Sigmoid colon (tissue), 3 donors: ENCODE measurements at regions not wholly inside any gene's neighbourhood (a gene's known extent, or its start where the extent isn't known, plus 50 kb on each side); places are given as distances from the start of the nearest gene placed in this dataset.

Experiments used
- POLR2A ChIP-seq, 2 donors: fragments of 450-650 bp; IDR thresholded peaks; one replicate each; pipeline ENCODE4 v1.6.1; 2016; ENCODE audit warnings: antibody characterized with exemption in 2 of 2, mild to moderate bottlenecking in 2 of 2, moderate library complexity in 2 of 2
- TF ChIP-seq, protein P1 (sequence below), 4 experiments: fragments of 450-650 bp in 3 of 4; fragments of 200-600 bp in 1 of 4; IDR thresholded peaks; one replicate each; pipeline ENCODE4 v1.5.1; 2016 to 2019; ENCODE audit warnings: antibody characterized with exemption in 4 of 4, mild to moderate bottlenecking in 3 of 4, moderate library complexity in 2 of 4

DNA sequence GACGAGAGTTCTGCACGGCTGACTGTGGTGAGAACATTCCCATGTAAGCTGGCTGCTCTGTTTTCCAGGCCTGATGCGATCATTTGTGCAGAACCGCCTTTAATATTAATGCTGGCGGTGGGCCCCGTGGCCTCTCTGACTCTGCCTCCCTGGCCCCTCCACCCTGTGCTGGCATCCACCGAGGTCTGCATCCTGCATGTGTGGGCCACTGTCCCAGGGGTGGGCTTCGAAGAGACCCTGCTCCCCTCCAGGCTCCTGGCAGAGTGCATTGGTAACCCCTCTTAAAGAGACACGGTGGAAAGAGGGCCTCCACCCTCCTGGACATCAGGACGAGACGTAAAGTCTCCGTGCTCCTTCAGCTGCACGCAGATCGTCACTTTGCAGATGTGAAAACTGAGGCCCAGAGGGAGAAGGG is 67.3 kb upstream of the FAM20C start:
- TF ChIP-seq, protein P1, sequence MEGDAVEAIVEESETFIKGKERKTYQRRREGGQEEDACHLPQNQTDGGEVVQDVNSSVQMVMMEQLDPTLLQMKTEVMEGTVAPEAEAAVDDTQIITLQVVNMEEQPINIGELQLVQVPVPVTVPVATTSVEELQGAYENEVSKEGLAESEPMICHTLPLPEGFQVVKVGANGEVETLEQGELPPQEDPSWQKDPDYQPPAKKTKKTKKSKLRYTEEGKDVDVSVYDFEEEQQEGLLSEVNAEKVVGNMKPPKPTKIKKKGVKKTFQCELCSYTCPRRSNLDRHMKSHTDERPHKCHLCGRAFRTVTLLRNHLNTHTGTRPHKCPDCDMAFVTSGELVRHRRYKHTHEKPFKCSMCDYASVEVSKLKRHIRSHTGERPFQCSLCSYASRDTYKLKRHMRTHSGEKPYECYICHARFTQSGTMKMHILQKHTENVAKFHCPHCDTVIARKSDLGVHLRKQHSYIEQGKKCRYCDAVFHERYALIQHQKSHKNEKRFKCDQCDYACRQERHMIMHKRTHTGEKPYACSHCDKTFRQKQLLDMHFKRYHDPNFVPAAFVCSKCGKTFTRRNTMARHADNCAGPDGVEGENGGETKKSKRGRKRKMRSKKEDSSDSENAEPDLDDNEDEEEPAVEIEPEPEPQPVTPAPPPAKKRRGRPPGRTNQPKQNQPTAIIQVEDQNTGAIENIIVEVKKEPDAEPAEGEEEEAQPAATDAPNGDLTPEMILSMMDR (IDR thresholded peaks at IDR 0.05), result no peak
- no peak for TF ChIP-seq POLR2A (IDR thresholded peaks at IDR 0.05)
